ENCODE measurements at regions not wholly inside any gene's neighbourhood (a gene's known extent, or its start where the extent isn't known, plus 50 kb on each side); places are given as distances from the start of the nearest gene placed in this dataset.

DNA sequence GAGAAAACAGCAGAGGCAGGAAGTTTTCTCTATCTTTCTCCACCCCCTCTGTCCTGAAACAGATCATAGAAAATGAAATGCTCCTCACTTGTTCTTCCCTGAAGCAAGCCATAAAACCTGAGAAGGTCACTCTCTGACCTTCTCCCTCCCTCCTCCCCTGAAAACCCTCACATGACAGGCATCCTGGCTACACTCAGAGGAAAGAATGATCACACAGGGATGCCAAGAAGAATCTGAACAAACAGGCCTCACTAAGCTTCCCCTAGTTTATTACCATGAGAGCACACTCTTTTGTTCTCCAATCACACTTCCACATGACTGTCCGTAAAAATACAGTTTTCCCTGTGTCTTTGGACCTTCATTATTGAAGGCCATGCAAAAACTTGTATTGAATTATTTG is 300.1 kb downstream of the BUD13 start:
- Histone ChIP-seq H3K27ac (ENCODE audit: low read depth, low read length) (peak overlapping the region; percentile 80), H3K36me3 (ENCODE audit: control insufficient read depth in 3 of 3, insufficient read depth in 3 of 3, low read length in 3 of 3) (no peaks in the 10 kb centered on the region), H3K4me1 (ENCODE audit: control insufficient read depth in 3 of 3, insufficient read depth in 3 of 3, low read length in 3 of 3) (peaks cover 25 to 28% (median 27%) of the 10 kb centered on the region in 3 donors), H3K9ac (ENCODE audit: low read depth in 1 of 3, low read length in 3 of 3) (peak overlapping the region in 1 of 3 donors; percentile 66), H3K9me3 (ENCODE audit: control insufficient read depth in 3 of 3, low read length in 3 of 3) (no peaks in the 10 kb centered on the region), H3K27me3 (ENCODE audit: control insufficient read depth in 3 of 3, insufficient read depth in 3 of 3, low read length in 3 of 3) (no peaks in the 10 kb centered on the region), H3K4me3 (ENCODE audit: low read length in 3 of 3) (peak overlapping the region; percentile 19 to 46 (median 19))

DNA sequence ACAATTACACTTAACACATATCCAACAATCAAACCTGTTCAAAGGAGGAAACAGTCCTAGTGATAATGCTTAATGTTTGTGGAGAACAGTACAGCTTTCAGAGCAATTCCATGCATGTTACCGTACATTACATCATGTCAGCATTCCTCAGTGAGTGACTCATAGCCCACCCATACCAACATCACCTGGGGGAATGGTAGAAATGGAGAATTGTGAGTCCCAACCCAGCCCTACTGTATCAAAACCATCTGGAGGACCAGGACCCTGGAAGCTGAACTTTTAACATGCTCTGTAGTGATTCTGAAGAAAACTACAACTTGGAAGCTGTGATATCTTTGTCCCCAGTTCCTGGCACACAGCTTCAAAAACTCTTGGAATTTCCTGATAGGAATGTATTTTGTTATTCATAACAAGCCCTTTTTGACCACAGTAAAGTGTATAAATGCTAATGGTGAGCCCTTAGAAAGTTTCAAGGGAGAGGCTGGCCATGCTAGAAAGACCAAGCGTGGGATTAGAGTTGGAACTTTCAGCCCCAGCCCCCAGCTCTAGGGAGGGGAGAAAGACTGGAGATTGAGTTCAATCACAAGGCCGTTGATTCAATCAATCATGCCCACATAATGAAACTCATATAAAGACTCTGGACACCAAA is 301.1 kb downstream of the BUD13 start:
- H3K4me3 ChIP-seq (ENCODE audit: low read length in 3 of 3): no peak overlapping the region
- no peak overlapping the region for H3K27ac ChIP-seq (ENCODE audit: low read depth, low read length)
- H3K9me3 ChIP-seq (ENCODE audit: control insufficient read depth in 3 of 3, low read length in 3 of 3): no peaks in the 10 kb centered on the region
- H3K27me3 ChIP-seq (ENCODE audit: control insufficient read depth in 3 of 3, insufficient read depth in 3 of 3, low read length in 3 of 3): peaks cover 0 to 3% (median 0%) of the 10 kb centered on the region in 3 donors
- no peaks in the 10 kb centered on the region for H3K36me3 ChIP-seq (ENCODE audit: control insufficient read depth in 3 of 3, insufficient read depth in 3 of 3, low read length in 3 of 3)
- H3K9ac ChIP-seq (ENCODE audit: low read depth in 1 of 3, low read length in 3 of 3): peak overlapping the region in 1 of 3 donors; percentile 20
- H3K4me1 ChIP-seq (ENCODE audit: control insufficient read depth in 3 of 3, insufficient read depth in 3 of 3, low read length in 3 of 3): peaks cover 25 to 28% (median 27%) of the 10 kb centered on the region in 3 donors

DNA sequence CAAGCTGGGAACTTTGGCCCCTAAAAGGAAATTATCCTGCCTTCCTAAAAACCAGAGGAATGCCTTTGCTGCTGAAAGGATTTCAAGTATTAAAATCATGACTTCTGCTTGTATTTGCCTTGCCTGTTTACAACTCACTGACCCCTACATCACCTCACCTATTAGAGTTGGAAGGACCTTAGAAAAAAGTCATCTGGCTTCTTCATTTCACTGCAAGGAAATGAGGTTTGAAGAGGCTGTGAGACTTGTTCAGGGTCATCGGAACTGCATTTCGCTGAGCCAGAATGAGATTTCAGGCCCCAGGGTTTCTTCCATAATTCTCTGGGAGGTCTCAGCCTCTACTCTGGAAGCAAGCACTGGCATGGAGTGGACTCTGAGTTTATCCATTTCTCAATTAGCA is 304.1 kb downstream of the BUD13 start:
- Histone ChIP-seq H3K4me3 (ENCODE audit: low read length in 3 of 3) (no peak overlapping the region), H3K36me3 (ENCODE audit: control insufficient read depth in 3 of 3, insufficient read depth in 3 of 3, low read length in 3 of 3) (no peaks in the 10 kb centered on the region), H3K9ac (ENCODE audit: low read depth in 1 of 3, low read length in 3 of 3) (no peak overlapping the region), H3K9me3 (ENCODE audit: control insufficient read depth in 3 of 3, low read length in 3 of 3) (no peaks in the 10 kb centered on the region), H3K27ac (ENCODE audit: low read depth, low read length) (no peak overlapping the region), H3K27me3 (ENCODE audit: control insufficient read depth in 3 of 3, insufficient read depth in 3 of 3, low read length in 3 of 3) (peaks cover 0 to 3% (median 0%) of the 10 kb centered on the region in 3 donors), H3K4me1 (ENCODE audit: control insufficient read depth in 3 of 3, insufficient read depth in 3 of 3, low read length in 3 of 3) (peaks cover 19 to 21% (median 19%) of the 10 kb centered on the region in 3 donors)

DNA sequence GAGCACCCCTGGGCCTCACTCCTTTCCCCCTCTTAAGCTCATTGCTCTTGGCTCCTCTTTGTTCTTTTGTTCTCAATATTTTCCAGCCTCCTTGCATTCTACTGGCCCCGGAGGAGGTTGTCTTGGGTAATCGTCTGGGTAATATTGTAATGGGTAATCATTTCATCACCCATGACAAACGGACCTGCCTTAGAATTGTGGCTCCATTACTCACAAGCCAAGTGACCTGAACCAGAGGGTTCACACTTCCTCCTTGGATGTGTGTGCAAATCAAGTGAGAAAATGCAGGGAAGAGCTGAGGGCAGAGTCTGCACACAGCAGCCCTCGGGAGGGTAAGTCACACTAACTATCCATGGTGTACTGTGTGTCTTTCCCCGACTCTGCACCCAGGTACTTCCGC is 305.0 kb downstream of the BUD13 start:
- Histone ChIP-seq H3K4me3 (ENCODE audit: low read length in 3 of 3) (no peak overlapping the region), H3K27me3 (ENCODE audit: control insufficient read depth in 3 of 3, insufficient read depth in 3 of 3, low read length in 3 of 3) (peaks cover 0 to 3% (median 0%) of the 10 kb centered on the region in 3 donors), H3K4me1 (ENCODE audit: control insufficient read depth in 3 of 3, insufficient read depth in 3 of 3, low read length in 3 of 3) (peaks cover 10 to 13% (median 12%) of the 10 kb centered on the region in 3 donors), H3K36me3 (ENCODE audit: control insufficient read depth in 3 of 3, insufficient read depth in 3 of 3, low read length in 3 of 3) (no peaks in the 10 kb centered on the region), H3K9ac (ENCODE audit: low read depth in 1 of 3, low read length in 3 of 3) (no peak overlapping the region), H3K27ac (ENCODE audit: low read depth, low read length) (no peak overlapping the region), H3K9me3 (ENCODE audit: control insufficient read depth in 3 of 3, low read length in 3 of 3) (no peaks in the 10 kb centered on the region)

DNA sequence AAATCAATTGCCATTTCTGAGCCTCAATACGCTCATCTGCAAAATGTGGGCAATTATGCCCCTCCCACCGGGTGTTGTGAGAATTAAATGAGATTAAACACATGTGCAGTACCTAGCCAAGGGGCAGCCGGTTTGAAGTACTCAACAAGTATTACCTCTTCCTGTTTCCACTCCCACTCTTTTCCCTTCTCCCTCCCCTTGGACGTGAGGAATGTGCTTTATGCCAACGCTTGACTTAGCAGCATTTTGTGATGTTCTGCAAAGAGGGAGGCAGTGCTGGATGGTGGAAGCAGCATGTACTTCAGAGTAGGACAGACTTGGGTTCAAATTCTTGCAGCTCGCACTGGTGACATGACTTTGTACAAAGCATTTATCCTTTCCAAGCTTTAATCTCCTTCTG is 306.0 kb downstream of the BUD13 start:
- no peak overlapping the region for H3K4me3 ChIP-seq (ENCODE audit: low read length in 3 of 3)
- no peak overlapping the region for H3K27ac ChIP-seq (ENCODE audit: low read depth, low read length)
- no peaks in the 10 kb centered on the region for H3K9me3 ChIP-seq (ENCODE audit: control insufficient read depth in 3 of 3, low read length in 3 of 3)
- H3K4me1 ChIP-seq (ENCODE audit: control insufficient read depth in 3 of 3, insufficient read depth in 3 of 3, low read length in 3 of 3): peaks cover 0 to 5% (median 2%) of the 10 kb centered on the region in 3 donors
- H3K36me3 ChIP-seq (ENCODE audit: control insufficient read depth in 3 of 3, insufficient read depth in 3 of 3, low read length in 3 of 3): no peaks in the 10 kb centered on the region
- no peak overlapping the region for H3K9ac ChIP-seq (ENCODE audit: low read depth in 1 of 3, low read length in 3 of 3)
- peaks cover 0 to 3% (median 3%) of the 10 kb centered on the region in 3 donors for H3K27me3 ChIP-seq (ENCODE audit: control insufficient read depth in 3 of 3, insufficient read depth in 3 of 3, low read length in 3 of 3)

DNA sequence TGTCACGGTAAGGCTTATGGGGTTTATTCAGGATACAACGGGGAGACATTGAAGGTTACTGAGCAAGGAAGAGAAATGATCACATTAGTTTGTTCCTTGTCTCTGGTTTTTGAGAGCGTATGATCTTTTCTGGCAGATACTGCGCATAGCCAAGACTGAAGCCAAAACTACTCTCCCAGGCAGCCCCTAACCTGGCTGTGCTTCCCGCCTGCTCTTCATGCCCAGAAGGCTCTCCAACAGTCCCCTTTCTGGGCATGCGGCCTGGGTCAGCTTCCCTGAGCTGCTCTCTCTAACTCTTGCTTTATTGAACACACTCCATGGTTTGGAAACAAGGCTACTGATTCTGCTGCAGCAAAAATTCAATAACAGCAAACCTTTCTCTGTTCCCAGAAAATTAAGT is 306.6 kb downstream of the BUD13 start:
- no peak overlapping the region for H3K27ac ChIP-seq (ENCODE audit: low read depth, low read length)
- H3K4me3 ChIP-seq (ENCODE audit: low read length in 3 of 3): no peak overlapping the region
- no peak overlapping the region for H3K9ac ChIP-seq (ENCODE audit: low read depth in 1 of 3, low read length in 3 of 3)
- H3K4me1 ChIP-seq (ENCODE audit: control insufficient read depth in 3 of 3, insufficient read depth in 3 of 3, low read length in 3 of 3): no peaks in the 10 kb centered on the region
- no peaks in the 10 kb centered on the region for H3K9me3 ChIP-seq (ENCODE audit: control insufficient read depth in 3 of 3, low read length in 3 of 3)
- H3K27me3 ChIP-seq (ENCODE audit: control insufficient read depth in 3 of 3, insufficient read depth in 3 of 3, low read length in 3 of 3): peaks cover 0 to 3% (median 3%) of the 10 kb centered on the region in 3 donors
- no peaks in the 10 kb centered on the region for H3K36me3 ChIP-seq (ENCODE audit: control insufficient read depth in 3 of 3, insufficient read depth in 3 of 3, low read length in 3 of 3)

DNA sequence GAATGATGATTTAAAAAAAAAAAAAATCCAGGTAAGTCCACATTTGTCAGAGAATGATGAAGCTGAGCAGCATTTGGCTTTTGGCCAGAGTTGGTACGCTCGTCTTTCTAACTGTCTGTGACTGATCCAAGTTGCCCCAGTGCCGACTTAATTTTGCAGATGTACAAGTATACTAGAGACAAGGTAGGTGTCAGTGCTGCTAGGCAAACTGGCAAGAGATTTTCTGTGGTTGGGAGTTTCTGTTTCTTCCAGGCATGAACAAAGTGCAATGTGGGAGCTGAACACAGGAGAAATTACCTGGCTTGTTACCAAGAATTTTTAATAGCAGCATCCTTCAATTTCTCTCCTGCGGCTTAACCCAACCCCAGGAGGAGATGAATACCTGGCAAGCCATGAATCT is 307.7 kb downstream of the BUD13 start:
- Histone ChIP-seq H3K4me1 (ENCODE audit: control insufficient read depth in 3 of 3, insufficient read depth in 3 of 3, low read length in 3 of 3) (no peaks in the 10 kb centered on the region), H3K36me3 (ENCODE audit: control insufficient read depth in 3 of 3, insufficient read depth in 3 of 3, low read length in 3 of 3) (no peaks in the 10 kb centered on the region), H3K27ac (ENCODE audit: low read depth, low read length) (no peak overlapping the region), H3K4me3 (ENCODE audit: low read length in 3 of 3) (no peak overlapping the region), H3K27me3 (ENCODE audit: control insufficient read depth in 3 of 3, insufficient read depth in 3 of 3, low read length in 3 of 3) (peaks cover 0 to 5% (median 3%) of the 10 kb centered on the region in 3 donors), H3K9me3 (ENCODE audit: control insufficient read depth in 3 of 3, low read length in 3 of 3) (no peaks in the 10 kb centered on the region), H3K9ac (ENCODE audit: low read depth in 1 of 3, low read length in 3 of 3) (no peak overlapping the region)

DNA sequence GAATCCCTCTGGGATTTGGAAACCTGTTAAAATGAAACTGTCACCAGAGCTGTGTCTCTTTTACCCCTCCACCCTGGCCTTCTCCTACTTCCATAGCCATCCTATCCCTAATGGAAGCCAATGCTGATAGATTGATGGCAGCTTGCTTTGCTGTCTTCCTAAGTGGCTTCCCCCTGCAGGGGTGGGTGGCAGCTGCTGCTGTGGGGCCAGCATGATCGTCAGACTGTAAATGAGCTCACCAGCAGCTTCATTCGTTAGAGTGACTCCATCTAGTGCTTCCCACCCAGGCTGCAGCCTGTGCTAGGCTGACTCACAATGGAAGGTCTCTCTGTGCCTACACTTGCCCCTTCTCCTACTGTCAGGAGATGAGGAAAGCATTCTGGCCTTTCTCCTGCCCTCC is 311.0 kb downstream of the BUD13 start:
- Histone ChIP-seq H3K36me3 (ENCODE audit: control insufficient read depth in 3 of 3, insufficient read depth in 3 of 3, low read length in 3 of 3) (no peaks in the 10 kb centered on the region), H3K27me3 (ENCODE audit: control insufficient read depth in 3 of 3, insufficient read depth in 3 of 3, low read length in 3 of 3) (peaks cover 0 to 5% (median 0%) of the 10 kb centered on the region in 3 donors), H3K9ac (ENCODE audit: low read depth in 1 of 3, low read length in 3 of 3) (no peak overlapping the region), H3K4me3 (ENCODE audit: low read length in 3 of 3) (no peak overlapping the region), H3K9me3 (ENCODE audit: control insufficient read depth in 3 of 3, low read length in 3 of 3) (no peaks in the 10 kb centered on the region), H3K27ac (ENCODE audit: low read depth, low read length) (no peak overlapping the region), H3K4me1 (ENCODE audit: control insufficient read depth in 3 of 3, insufficient read depth in 3 of 3, low read length in 3 of 3) (peaks cover 0 to 2% (median 0%) of the 10 kb centered on the region in 3 donors)

DNA sequence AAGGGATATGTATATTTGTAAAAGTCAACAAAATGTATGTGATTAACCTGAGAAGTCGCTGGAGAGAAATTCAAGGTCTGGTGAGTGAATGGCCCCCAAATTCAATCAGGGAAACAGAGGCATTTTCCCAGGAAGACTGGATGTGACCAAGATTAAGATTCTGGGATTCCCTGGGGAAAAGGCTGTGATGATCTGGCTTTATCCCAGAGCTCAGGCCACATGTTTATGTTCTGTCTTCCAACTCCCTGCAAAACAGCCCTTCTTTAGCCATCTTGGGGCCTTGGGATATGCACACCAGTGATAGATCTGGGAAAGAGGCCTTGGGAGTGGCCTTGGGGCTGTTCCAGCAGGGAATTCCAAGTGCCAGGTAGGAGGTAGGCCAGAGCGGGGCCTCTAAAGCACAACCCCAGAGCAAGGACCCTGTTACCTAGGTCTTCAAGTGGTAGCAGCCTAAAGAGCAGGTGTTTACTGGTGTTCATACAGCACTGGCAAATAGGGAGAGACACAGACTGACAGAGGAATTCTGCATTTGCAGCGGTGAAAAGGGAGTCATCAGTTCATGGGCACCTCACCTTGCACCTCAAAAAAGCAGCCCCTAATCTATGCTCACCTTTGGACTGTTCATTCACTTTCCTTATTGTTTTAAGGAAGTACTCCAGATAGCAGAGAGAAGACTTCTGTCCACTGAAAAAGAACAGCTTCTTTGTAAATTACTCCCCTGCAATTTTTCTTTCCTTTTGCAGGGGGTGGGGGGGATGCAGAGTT is 312.4 kb downstream of the BUD13 start:
- Histone ChIP-seq H3K9me3 (ENCODE audit: control insufficient read depth in 3 of 3, low read length in 3 of 3) (no peaks in the 10 kb centered on the region), H3K9ac (ENCODE audit: low read depth in 1 of 3, low read length in 3 of 3) (no peak overlapping the region), H3K27ac (ENCODE audit: low read depth, low read length) (no peak overlapping the region)

More for the DNA sequence above, 312.4 kb downstream of the BUD13 start:
- no peak overlapping the region for H3K4me3 ChIP-seq (ENCODE audit: low read length in 3 of 3)
- H3K4me1 ChIP-seq (ENCODE audit: control insufficient read depth in 3 of 3, insufficient read depth in 3 of 3, low read length in 3 of 3): peaks cover 0 to 2% (median 0%) of the 10 kb centered on the region in 3 donors
- H3K36me3 ChIP-seq (ENCODE audit: control insufficient read depth in 3 of 3, insufficient read depth in 3 of 3, low read length in 3 of 3): no peaks in the 10 kb centered on the region
- H3K27me3 ChIP-seq (ENCODE audit: control insufficient read depth in 3 of 3, insufficient read depth in 3 of 3, low read length in 3 of 3): peaks cover 0 to 7% (median 0%) of the 10 kb centered on the region in 3 donors

All from skeletal muscle tissue (tissue), 3 donors.